Hematopoietic multipotent progenitor cell treated with erythropoietin and hydrocortisone succinate and interleukin-3 and kit ligand, for 4 days (in vitro differentiated cells): ENCODE measurements at regions not wholly inside any gene's neighbourhood (a gene's known extent, or its start where the extent isn't known, plus 50 kb on each side); places are given as distances from the start of the nearest gene placed in this dataset.
"Not testable (repeated sequence)": the region's sequence is repeated elsewhere in the genome, so short reads cannot be mapped to it uniquely, and the experiment has no call there.

Experiments
- DNase-seq: peaks from one replicate; pipeline ENCODE4 v3.0.0-alpha.2; 2015

DNA sequence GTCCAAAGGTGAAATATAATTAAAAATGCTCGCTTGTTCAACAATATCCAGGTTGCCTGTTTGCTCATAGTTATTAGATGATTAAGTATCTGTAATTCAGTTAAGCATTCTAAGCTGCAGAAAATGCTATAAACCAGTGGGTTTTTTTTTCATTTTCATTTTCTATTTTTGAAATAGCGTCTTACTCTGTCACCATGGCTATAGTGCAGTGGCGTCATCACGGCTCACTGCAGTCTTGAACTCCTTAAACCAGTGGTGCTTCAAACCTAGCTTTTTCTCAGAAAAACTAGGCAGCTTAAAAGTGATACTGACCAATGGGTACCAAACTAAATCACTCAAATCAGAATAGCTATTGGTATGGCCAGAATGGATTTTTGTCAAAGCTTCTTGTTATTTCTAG, 925.2 kb downstream of the TSN start:
- DNase-seq = no peak

- peak; percentile 37 for DNase-seq
These were observed 926.2 kb downstream of the TSN start for GRCh38 chr2:122681626-122682025.

DNA sequence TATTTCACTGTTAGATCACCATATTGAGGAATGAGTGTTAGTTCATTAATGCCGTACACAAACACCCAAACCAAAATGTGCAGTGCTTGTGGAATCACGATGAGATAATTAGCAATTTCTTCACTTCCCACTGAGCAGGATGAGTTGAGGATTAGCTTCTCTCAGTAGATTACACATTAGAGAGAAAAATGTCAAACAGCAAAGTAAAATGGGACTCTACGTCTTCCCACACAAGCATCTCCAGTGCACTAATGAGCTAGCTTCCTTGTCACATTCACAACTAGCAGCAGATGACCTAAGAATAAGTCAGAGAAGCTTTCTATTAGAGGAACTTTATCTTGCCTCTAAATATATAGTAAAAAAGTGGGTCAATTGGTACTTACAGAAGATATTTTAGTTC, 926.9 kb downstream of the TSN start:
- DNase-seq = no peak

- DNase-seq = no peak
These were observed 927.6 kb downstream of the TSN start for GRCh38 chr2:122683018-122683417.

DNA sequence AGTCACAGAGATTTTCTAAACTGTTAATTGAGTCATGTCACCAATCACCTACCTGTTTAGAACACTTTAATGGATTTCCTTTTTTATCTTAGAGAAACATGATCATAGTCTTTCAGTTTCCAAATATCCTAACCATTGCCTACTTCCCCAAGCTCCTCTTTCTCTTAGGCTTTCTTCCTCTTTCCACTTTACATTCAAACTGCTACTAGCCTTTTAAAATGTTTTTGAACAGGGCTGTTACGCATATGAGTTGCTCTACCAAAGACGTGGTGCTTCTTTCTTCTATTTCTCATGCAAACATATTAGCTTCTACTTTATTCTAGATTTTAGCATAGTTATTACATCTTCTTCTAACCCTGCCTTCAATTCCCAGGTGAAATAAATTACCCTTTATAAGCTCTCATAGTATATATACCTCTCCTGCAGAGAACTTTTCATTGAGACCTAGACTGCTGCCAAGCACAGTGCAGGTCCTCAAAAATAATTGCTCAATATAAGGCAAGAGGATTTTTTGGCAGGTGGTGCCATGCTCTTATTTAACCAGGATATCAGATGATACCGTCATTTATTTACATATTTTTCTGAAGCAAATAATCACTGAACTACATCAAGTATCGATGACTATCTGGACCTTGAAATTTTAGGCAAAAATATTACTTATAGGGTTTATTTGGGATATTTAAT, 937.1 kb downstream of the TSN start:
- DNase-seq = peak; percentile 4

- DNase-seq = peak; percentile 3
These were observed 942.0 kb downstream of the TSN start for GRCh38 chr2:122697415-122697814.

GRCh38 chr2:122703676-122704075, 948.2 kb downstream of the TSN start:
- no peak for DNase-seq

DNA sequence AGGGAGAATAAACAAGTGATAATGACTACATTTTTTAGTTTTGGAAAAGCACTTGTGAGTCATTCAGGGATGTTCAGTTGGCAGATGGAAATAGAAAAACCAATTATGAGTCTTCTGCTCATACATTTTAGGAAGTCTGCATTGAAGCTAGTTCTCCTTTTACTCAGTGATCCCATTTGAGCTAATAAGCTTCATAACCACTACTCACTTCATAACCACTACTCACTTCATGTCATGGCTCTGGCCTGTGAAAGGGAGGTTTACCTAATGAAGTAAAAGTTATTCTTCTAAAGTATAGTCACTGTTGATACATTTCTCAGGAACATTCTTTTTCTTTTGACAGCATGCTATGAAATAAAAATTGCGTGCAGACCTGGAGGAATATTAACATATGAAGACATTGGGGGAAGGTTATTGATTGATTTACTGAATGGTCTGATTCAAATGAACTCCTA, 948.7 kb downstream of the TSN start:
- no peak for DNase-seq

GRCh38 chr2:122705746-122706145, 950.3 kb downstream of the TSN start:
- no peak for DNase-seq

DNA sequence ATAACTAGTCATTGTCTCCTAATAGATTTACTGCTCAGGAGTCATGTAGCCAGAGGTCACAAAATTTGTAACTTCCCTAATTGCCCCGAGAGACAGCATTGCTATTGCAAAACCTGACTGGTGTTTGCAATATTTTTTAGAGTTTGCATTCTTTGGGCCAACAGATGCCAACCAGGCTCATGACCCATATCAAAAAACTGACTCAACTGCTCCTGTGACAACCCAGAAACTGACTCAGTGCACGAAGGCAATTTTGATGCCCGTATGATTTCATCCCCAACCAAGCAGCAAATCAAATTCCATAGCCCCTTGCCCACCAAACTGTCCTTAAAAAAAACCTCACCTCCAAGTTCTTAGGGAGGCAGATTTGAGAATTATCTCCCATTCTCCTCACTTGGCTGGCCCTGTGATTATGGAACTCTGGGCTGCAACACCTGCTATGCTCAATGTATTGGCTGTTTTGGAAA, 951.3 kb downstream of the TSN start:
- peak; percentile 59 for DNase-seq

DNA sequence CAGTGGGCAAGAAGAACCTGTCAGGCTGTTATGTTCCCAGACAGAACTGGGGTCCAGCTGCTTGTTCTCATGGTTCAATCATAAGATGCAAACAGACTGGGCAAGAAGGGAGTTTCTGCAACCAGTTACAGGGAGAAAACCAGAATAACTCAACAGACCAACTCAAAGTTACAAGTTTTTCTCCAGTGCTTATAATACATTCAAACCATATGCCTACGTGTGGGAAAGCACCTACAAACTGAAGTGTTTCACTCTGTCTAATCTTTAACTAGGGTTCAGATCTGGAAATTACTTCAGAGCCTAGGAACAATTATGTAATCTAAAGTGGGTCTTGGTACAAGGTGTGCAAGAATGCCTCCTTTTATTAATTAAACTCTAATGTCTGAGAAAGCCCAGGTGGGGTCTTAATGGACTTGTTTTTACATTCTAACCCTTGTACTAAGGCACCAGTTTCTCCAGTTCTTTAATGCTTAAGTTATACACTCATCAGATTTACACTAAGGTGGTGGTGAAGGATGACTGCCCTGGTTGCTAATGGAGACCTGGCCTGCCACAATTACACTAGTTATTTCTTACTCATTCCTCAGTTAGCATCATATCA, 951.9 kb downstream of the TSN start:
- no peak for DNase-seq

DNA sequence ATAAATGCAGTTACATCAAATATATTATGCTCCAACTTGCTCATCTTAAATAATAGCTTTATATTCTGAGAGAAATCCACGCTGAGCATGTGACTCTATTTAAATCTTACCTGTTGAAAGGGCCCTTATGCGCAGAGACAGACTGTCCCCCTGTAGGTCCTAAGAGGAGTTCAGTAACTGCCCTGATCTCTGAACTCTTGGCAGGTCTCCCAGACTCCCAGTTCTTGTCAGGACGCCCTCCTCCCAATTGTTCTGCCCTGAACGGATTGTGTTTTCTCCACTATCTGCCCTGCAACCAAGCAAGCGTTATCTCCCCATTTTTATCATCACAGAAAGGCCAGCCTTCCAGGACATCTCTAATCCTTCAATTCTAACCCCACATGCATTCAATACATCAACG, 954.6 kb downstream of the TSN start:
- no peak for DNase-seq

DNA sequence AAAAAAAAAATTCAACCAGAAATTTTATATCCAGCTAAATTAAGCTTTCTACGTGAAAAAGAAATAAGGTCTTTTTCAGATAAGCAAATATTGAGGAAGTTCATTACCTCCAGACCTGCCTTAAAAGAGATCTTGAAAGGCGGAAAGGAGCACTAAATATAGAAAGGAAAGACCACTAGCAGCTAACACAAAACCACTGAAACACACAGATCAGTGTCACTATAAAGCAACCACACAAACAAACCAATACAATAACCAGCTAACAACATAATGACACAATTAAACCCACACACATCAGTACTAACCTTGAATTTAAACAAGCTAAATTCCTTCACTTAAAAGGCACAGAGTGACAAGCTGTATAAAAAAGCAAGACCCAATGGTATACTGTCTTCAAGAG, 958.3 kb downstream of the TSN start:
- no peak for DNase-seq

GRCh38 chr2:122720822-122721221, 965.4 kb downstream of the TSN start:
- DNase-seq = not testable (repeated sequence)

DNA sequence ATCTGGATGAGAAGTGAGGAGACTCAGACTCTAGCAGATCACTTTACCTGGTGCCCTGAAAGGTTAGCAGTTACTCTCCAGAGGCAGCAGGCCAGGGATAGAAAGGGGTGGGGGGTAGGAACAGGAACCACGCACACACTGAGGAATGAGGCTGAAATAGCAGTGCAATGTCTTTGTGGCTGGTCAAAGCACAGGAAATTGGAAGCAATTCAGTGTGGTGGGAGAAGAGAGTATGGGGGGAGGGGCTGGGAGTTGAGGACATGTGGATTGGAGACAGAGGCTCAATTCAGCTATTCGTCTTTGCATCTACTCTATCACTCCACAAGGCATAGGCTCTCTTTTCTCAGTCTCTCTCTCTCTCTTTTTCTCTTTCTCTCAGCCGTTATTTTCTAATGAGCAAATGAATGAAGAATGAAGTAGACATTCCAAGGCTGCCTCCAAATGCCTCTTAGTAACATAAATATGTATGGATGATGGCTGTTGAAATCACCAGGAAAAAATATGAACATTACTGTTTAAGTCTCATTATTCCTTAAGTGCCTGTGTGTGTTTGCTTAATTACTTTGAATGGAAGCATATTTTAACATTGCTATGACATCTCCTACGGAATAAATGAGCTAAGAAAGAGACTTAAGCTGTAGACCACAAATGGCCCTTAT, 979.4 kb downstream of the TSN start:
- no peak for DNase-seq

GRCh38 chr2:122736279-122736678, 980.8 kb downstream of the TSN start:
- DNase-seq = peak; percentile 45

DNA sequence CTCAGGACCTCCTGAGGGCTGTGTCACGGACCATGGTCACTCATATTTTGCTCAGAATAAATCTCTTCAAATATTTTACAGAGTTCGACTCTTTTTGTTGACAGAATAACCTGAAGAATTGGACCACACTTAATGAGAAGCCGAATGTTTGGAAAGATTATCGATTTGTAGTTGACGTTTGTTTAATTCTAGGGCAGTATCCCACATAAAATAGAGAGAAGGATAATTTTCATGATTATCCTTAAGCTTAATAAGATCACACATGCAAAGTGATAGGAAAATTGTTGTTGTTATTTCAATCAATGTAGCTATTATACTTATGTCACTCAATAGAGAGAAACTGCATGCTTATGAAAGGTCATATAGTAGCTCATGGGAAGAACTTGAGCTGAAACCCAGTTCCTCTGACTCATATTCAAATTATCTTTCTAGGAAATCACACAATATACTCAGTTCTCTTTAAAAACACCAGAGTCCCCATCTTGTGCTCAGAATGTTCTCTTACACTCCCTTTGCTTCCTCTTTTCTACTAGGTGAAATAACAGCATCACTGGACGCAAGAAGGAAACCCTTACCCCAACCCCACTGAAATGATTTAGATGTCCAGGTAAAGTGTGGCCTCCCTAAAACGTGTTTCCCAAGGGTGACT, 982.1 kb downstream of the TSN start:
- peak; percentile 89 for DNase-seq

DNA sequence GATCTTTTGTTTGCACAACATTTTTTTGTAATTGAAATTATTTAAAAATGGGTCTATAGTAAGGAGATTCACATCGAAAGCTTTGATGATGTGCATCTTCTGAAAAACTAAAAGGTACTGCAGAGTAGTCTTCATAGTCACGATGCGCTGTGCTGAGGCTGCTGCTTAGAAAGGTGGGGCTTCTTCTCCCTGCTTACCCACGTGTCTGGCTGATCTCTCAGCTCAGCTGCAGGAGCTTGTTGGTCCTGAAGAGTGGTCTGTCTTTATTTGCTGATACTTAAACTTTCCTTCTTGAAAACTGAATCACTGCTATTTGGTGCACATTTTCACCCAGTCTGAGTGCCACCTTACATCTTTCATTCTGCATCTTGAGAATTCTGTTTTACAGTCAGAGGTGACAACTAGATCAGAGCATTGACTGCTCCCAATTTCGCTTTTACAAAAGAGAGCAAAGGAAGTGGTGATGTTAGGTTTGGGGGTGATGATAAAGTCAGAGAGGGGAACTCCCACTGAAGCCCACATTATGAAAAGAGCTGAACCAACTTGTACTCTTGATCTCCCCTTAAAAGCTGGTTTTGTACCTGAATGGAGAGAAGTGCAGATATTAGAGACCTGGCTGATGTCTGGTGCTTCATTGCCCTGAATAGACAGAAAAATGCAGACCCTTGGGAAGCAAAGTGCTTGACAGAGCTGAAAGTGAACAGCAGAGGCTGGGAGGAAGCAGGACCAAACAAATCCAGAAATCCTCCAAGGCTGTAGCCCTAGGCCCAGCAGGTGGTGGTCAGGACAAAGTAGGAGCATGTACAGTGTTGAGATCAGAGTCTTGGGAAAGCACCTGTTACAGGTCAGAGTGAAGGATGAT, 984.5 kb downstream of the TSN start:
- peak; percentile 20 for DNase-seq

GRCh38 chr2:122740594-122740948, 985.1 kb downstream of the TSN start:
- no peak for DNase-seq

- no peak for DNase-seq
These were observed 986.0 kb downstream of the TSN start for GRCh38 chr2:122741403-122741802.

DNA sequence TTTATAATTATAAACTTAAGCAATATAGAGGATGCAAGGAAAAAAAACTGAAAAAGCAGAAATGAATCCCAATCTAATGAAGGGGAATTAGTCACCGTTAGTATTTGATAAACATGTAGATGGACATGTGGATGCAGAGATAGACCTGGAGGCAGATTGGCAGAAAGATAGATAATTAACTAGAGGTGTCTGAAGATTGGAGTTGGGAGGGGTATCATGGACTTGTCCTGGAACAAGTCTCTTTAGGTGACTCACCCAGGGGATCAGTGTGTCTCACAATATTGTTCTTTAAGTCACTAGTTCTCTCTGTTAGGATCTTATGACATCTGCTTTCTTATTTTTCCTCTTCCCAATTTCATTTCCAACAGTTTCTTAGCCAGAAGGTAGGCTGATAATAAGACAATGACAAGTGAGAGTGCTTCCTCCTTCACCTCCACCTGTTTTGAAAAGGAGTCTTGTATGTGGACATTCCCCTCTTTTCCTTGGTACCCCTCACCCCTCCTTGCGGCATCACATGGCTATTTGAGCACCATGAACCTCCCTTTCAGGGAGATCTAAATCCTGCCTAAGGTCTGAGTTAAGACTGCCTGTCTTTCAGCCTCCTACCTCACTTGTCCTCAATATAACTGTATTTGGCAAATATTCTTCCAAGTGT, 987.7 kb downstream of the TSN start:
- DNase-seq = no peak

GRCh38 chr2:122745603-122746002, 990.2 kb downstream of the TSN start:
- peak; percentile 34 for DNase-seq
